Karpas-422 (cell line): ENCODE measurements at regions not wholly inside any gene's neighbourhood (a gene's known extent, or its start where the extent isn't known, plus 50 kb on each side); places are given as distances from the start of the nearest gene placed in this dataset.
A peak's percentile ranks its signal among the peaks of the same experiment; 100 is the strongest.

ENCODE experiments used
- DNase-seq: peaks from one replicate; pipeline ENCODE4 v3.0.0-alpha.2; 2015
- H2AFZ ChIP-seq: fragments of 200-600 bp; sonication (generic); 2 replicates; pipeline ENCODE4 v1.6.1; 2014; ENCODE audit warnings: antibody characterized with exemption, low read length, mixed read lengths
- H3K27ac ChIP-seq: fragments of 200-600 bp; sonication (generic); 2 replicates; pipeline ENCODE4 v1.5.1; 2014; ENCODE audit warnings: mild to moderate bottlenecking, low read length, moderate library complexity
- H3K27me3 ChIP-seq: fragments of 200-600 bp; sonication (generic); 2 replicates; pipeline ENCODE4 v1.6.1; 2014; ENCODE audit warnings: low read length, mixed read lengths
- H3K36me3 ChIP-seq: fragments of 200-600 bp; sonication (generic); 2 replicates; pipeline ENCODE4 v1.6.1; 2014; ENCODE audit warnings: low read length, mixed read lengths; ENCODE audit not compliant: insufficient read depth
- H3K4me1 ChIP-seq: fragments of 200-600 bp; sonication (generic); 2 replicates; pipeline ENCODE4 v1.6.1; 2014; ENCODE audit warnings: mild to moderate bottlenecking, low read length, mixed read lengths
- H3K4me2 ChIP-seq: fragments of 200-600 bp; sonication (generic); 2 replicates; pipeline ENCODE4 v1.6.1; 2014; ENCODE audit warnings: low read length, low read depth, mild to moderate bottlenecking; ENCODE audit not compliant: poor library complexity, severe bottlenecking
- H3K4me3 ChIP-seq: fragments of 200-600 bp; sonication (generic); 2 replicates; pipeline ENCODE4 v1.5.1; 2014; ENCODE audit warnings: mild to moderate bottlenecking, antibody characterized with exemption, low read length, mixed read lengths
- H3K79me2 ChIP-seq: fragments of 200-600 bp; sonication (generic); 2 replicates; pipeline ENCODE4 v1.6.1; 2014; ENCODE audit warnings: mild to moderate bottlenecking, low read length, mixed read lengths
- H3K9ac ChIP-seq: fragments of 200-600 bp; sonication (generic); 2 replicates; pipeline ENCODE4 v1.6.0; 2014; ENCODE audit warnings: low read length
- H3K9me2 ChIP-seq: fragments of 200-600 bp; sonication (generic), shearing (Covaris generic); replicated peaks from 2 replicates; pipeline ENCODE4 v1.6.0; 2014; ENCODE audit warnings: mild to moderate bottlenecking, low read length, moderate library complexity; ENCODE audit not compliant: insufficient read depth
- H3K9me3 ChIP-seq: fragments of 300-700, 200-600 bp; sonication (generic); 2 replicates; pipeline ENCODE4 v1.6.1; 2014; ENCODE audit warnings: low read length, mixed read lengths
- H4K20me1 ChIP-seq: fragments of 200-600 bp; sonication (generic); 2 replicates; pipeline ENCODE4 v1.6.1; 2014; ENCODE audit warnings: mild to moderate bottlenecking, antibody characterized with exemption, low read length, low read depth; ENCODE audit not compliant: insufficient read depth

DNA sequence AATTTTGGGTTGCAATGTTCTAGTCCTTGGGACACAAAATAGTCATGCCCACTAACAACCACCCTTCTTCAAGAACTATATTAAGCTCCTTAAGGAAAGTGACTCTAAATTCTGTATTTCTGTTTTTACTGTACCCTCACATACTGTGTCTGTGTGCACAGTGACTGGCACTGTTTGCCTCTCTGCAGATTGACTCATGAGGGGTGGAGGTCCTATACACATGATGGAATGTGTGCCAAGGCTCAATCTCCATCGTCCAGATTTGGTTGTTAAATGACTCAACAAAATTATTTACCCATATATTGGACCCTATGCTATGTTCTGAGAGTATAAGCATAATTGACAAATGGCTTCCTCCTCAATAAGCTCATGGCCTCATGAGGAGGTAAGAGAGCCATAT lies 126.6 kb upstream of the CWC22 start:
- Histone ChIP-seq H3K27me3 (no peaks in the 10 kb centered on the region), H3K27ac (no peak overlapping the region), H3K9ac (no peak overlapping the region), H2AFZ (no peak overlapping the region), H3K9me3 (no peaks in the 10 kb centered on the region), H3K4me2 (no peak overlapping the region), H3K4me1 (no peaks in the 10 kb centered on the region), H3K36me3 (no peaks in the 10 kb centered on the region), H3K79me2 (no peaks in the 10 kb centered on the region), H3K4me3 (no peak overlapping the region), H3K9me2 (no peaks in the 10 kb centered on the region), H4K20me1 (no peaks in the 10 kb centered on the region)
- no peak for DNase-seq

DNA sequence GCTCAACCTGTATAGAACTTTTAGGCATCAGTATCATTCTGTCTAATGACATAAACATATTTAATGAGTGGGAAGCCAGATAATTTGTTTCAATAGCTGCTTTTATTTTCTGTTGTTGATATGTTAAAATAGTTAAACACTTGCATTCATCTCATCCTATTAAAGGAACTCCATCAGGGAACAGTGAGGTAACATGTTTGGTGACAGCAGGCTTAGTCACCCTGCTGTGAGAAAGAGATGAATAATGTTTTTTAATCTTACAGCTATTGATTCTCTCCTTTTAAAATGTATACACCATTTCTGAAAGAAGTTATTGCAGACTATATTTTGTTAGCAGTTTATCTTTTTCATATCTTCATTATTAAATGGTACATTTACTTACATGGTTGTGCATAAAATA lies 123.3 kb upstream of the CWC22 start:
- Histone ChIP-seq H2AFZ (no peak overlapping the region), H3K9ac (no peak overlapping the region), H3K79me2 (no peaks in the 10 kb centered on the region)

DNA sequence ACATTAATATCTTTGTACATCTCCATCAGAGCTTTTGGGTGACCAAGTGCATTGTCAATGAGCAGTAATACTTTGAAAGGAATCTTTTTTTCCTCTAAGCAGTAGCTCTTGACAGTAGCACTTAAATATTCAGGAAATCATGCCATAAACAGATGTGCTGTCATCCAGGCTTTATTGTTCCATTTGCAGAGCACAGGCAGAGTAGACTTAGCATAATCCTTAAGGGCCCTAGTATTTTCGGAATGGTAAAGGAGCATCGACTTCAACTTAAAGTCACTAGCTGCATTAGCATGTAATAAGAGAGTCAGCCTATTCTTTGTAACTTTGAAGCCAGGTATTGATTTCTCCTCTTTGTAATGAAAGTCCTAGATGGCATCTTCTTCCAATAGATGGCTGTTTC lies 121.8 kb upstream of the CWC22 start:
- no peak for DNase-seq
- H3K27me3 ChIP-seq = no peaks in the 10 kb centered on the region
- H3K9ac ChIP-seq = no peak overlapping the region
- H3K36me3 ChIP-seq = no peaks in the 10 kb centered on the region
- no peaks in the 10 kb centered on the region for H3K9me2 ChIP-seq
- H3K4me2 ChIP-seq = no peak overlapping the region
- H3K79me2 ChIP-seq = no peaks in the 10 kb centered on the region
- H3K4me3 ChIP-seq = no peak overlapping the region
- H3K9me3 ChIP-seq = no peaks in the 10 kb centered on the region
- peaks cover 8% of the 10 kb centered on the region for H3K4me1 ChIP-seq
- no peak overlapping the region for H3K27ac ChIP-seq
- no peaks in the 10 kb centered on the region for H4K20me1 ChIP-seq
- H2AFZ ChIP-seq = no peak overlapping the region

More for the DNA sequence above, 123.3 kb upstream of the CWC22 start:
- Histone ChIP-seq H3K4me3 (no peak overlapping the region), H3K27me3 (no peaks in the 10 kb centered on the region), H3K4me2 (no peak overlapping the region), H3K9me3 (no peaks in the 10 kb centered on the region), H3K9me2 (no peaks in the 10 kb centered on the region), H3K27ac (no peak overlapping the region), H3K4me1 (peaks cover 5% of the 10 kb centered on the region), H4K20me1 (no peaks in the 10 kb centered on the region), H3K36me3 (no peaks in the 10 kb centered on the region)
- no peak for DNase-seq

DNA sequence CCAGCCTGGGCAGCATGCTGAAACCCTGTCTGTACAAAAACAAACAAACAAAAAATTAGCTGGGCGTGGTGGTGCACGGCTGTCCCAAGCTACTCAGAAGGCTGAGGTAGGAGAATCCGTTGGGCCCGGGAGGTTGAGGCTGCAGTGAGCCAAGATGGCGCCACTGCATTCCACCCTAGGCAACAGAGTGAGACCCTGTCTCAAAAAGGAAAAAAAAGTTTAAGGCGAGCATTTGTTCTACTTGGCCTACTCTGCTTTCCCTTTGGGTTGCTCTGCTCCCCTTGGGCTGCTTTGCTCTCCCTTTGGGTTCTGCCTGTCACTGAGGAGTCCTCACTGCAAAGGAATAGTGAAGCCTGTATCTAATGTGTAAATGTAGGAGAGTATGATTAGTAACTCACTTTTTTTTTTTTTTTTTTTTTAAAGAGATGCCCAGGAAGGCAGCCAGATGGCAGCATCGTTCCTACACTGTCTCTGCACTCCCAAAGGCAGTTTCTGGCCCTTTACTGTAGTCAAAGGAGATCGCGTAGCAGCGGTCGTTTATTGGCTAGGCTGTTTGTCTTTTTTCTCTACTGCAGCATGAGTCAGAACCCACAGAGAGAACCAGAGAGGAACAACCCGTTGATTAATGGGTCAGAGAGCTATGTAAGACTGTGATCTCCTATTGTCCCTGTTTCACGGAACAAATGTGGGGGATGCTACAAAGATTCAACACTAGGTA lies 118.3 kb upstream of the CWC22 start:
- Histone ChIP-seq H3K4me3 (no peak overlapping the region), H3K4me2 (peak overlapping the region; percentile 30)
- DNase-seq = peak; percentile 84

DNA sequence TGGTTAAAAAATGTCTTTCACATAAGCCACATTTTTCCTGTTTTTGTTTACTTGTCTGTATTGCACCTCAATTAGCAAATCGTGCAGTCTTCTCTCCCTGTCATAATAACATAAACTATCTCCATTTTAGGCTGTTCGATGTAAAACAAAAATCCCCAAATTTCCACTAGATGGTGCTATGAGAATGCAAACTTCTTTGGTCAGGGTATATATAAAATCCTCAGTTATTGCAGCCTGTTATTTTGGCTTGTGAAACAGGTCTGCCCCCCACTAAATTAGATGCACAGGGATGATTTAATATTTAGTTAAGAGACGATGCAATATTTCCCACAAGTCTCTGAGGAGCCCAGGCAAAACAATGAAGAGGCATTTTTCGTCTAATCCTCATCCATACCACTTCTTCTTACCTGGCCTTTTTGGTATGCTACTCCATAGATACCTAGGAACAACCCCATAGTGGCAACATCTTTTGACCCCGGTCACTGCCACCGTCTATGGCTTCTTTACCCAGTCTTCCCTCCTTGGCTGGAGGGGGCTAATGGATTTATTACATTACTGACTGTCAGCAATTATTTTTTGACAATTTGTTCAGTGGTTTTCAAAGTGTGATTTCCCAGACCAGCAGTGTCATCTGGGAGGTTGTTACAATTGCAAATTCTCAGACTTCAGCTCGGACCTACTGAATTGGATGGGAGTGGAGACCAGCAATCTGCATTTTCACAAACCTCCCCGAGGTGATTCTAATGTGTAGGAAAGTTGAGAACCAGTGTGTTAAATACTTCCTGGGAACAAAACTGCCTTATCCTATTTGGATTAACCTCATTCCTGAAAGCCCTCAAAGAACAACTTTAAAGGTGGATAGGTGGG lies 117.4 kb upstream of the CWC22 start:
- H3K9ac ChIP-seq = no peak overlapping the region
- H3K4me1 ChIP-seq = peaks cover 8% of the 10 kb centered on the region
- no peaks in the 10 kb centered on the region for H3K79me2 ChIP-seq
- no peak overlapping the region for H3K4me3 ChIP-seq
- H3K36me3 ChIP-seq = no peaks in the 10 kb centered on the region
- H4K20me1 ChIP-seq = no peaks in the 10 kb centered on the region
- no peak overlapping the region for H3K27ac ChIP-seq
- no peaks in the 10 kb centered on the region for H3K27me3 ChIP-seq
- no peaks in the 10 kb centered on the region for H3K9me3 ChIP-seq
- H2AFZ ChIP-seq = no peak overlapping the region
- no peaks in the 10 kb centered on the region for H3K9me2 ChIP-seq
- peak; percentile 87 for DNase-seq
- H3K4me2 ChIP-seq = peak overlapping the region; percentile 30

More for the DNA sequence above, 118.3 kb upstream of the CWC22 start:
- Histone ChIP-seq H3K9me2 (no peaks in the 10 kb centered on the region), H3K27ac (no peak overlapping the region), H4K20me1 (no peaks in the 10 kb centered on the region), H3K27me3 (no peaks in the 10 kb centered on the region), H3K36me3 (no peaks in the 10 kb centered on the region), H3K9ac (no peak overlapping the region), H2AFZ (no peak overlapping the region), H3K9me3 (no peaks in the 10 kb centered on the region), H3K79me2 (no peaks in the 10 kb centered on the region), H3K4me1 (peaks cover 8% of the 10 kb centered on the region)

DNA sequence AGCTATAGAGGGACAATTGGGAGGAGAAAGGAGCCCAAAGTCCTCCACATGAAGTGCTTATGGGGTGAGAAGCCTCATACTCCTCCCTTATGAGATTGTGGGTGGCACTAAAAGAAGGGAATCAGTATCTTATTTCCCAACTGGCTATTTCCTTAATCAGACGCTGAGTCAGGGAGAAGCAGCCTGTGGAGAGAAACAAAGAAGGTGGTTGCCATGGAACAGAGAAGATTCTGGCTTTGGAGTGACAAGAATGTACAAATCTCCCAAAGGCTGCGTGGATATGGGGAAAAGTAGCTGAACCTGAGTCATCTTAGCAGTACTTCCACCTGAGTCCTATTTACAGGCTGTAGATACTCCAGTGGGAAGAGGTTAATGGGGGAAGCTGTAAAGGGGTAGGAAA lies 115.8 kb upstream of the CWC22 start:
- Histone ChIP-seq H3K9me3 (no peaks in the 10 kb centered on the region), H4K20me1 (no peaks in the 10 kb centered on the region), H3K27ac (no peak overlapping the region), H3K4me1 (peaks cover 8% of the 10 kb centered on the region), H3K4me3 (no peak overlapping the region), H3K36me3 (no peaks in the 10 kb centered on the region), H3K9ac (no peak overlapping the region), H3K9me2 (no peaks in the 10 kb centered on the region), H2AFZ (no peak overlapping the region), H3K27me3 (no peaks in the 10 kb centered on the region), H3K4me2 (no peak overlapping the region), H3K79me2 (no peaks in the 10 kb centered on the region)
- no peak for DNase-seq

DNA sequence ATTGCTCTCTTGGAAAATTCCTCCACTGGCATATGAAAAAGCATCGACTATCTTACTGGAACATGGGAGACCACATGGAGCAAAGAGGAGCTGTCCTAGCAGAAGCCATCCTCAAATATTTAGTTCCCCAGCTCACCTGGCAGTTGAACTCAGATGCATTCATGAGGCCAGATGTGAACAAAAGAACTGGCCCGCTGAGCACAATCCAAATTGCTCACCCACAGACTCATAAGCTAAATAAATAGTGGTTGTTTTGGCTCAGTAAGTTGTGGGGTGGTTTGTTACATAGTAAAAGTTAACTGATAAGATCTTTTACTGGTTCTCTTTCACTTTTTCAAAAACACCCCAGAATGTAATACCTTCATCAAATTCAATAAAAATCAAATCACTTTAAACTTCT lies 108.6 kb upstream of the CWC22 start:
- no peak for DNase-seq
- H4K20me1 ChIP-seq = no peaks in the 10 kb centered on the region
- no peak overlapping the region for H3K4me2 ChIP-seq
- H3K27me3 ChIP-seq = no peaks in the 10 kb centered on the region
- H3K9me3 ChIP-seq = no peaks in the 10 kb centered on the region
- no peak overlapping the region for H2AFZ ChIP-seq
- H3K9me2 ChIP-seq = no peaks in the 10 kb centered on the region
- no peak overlapping the region for H3K4me3 ChIP-seq
- H3K4me1 ChIP-seq = no peaks in the 10 kb centered on the region
- no peak overlapping the region for H3K27ac ChIP-seq
- no peak overlapping the region for H3K9ac ChIP-seq
- no peaks in the 10 kb centered on the region for H3K79me2 ChIP-seq
- H3K36me3 ChIP-seq = no peaks in the 10 kb centered on the region

DNA sequence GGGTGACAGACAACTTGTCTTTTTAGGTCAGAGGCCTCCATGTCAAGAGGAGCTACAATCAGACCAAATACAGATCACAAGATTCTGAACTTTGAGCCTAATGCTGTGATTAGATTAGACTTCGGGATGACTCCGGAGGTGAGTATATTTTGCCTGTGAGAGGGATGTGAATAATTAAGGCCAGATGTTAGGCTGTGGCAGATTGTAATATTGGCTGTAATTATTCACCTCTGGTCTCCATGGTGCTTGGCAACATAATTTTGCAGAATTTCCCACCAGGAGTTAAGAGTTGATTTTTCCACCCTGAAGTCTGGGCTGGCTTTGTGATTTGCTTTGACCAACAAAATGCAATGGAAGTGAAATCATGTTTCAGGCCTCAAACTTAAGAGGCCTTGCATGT lies 108.2 kb upstream of the CWC22 start:
- no peaks in the 10 kb centered on the region for H4K20me1 ChIP-seq
- H3K27ac ChIP-seq = no peak overlapping the region
- H3K36me3 ChIP-seq = no peaks in the 10 kb centered on the region
- H3K9ac ChIP-seq = no peak overlapping the region
- H3K4me3 ChIP-seq = no peak overlapping the region
- H2AFZ ChIP-seq = no peak overlapping the region
- H3K9me3 ChIP-seq = no peaks in the 10 kb centered on the region
- H3K27me3 ChIP-seq = no peaks in the 10 kb centered on the region
- H3K9me2 ChIP-seq = no peaks in the 10 kb centered on the region
- H3K4me1 ChIP-seq = no peaks in the 10 kb centered on the region
- H3K79me2 ChIP-seq = no peaks in the 10 kb centered on the region
- no peak overlapping the region for H3K4me2 ChIP-seq
- no peak for DNase-seq
